GM23338 (cell line): ENCODE measurements at regions not wholly inside any gene's neighbourhood (a gene's known extent, or its start where the extent isn't known, plus 50 kb on each side); places are given as distances from the start of the nearest gene placed in this dataset.

Source experiments
- CTCF ChIP-seq, 2 experiments: fragments of 200-600 bp in 1 of 2; sonication (generic) in 1 of 2; conservative IDR thresholded peaks; 2 replicates each; pipeline versions ENCODE4 v1.5.1 to v1.6.1; 2016 to 2017; ENCODE audit warnings: antibody characterized with exemption in 2 of 2, low read depth in 2 of 2, mild to moderate bottlenecking in 2 of 2, moderate library complexity in 1 of 2
- POLR2AphosphoS5 ChIP-seq: IDR thresholded peaks from 2 replicates; pipeline ENCODE4 v1.6.1; 2016; ENCODE audit warnings: antibody characterized with exemption, low read depth
- ZNF331 ChIP-seq: fragments of 250-450 bp; sonication (Bioruptor Pico); IDR thresholded peaks from 2 replicates; pipeline ENCODE4 v1.5.0; 2020; ENCODE audit warnings: low read depth, mild to moderate bottlenecking, moderate library complexity

- TF ChIP-seq ZNF331 (CRISPR knock-in tag) (no peak), CTCF (conservative IDR thresholded peaks at IDR 0.05; ENCODE audit: low read depth in 2 of 2) (no peak), POLR2AphosphoS5 (no peak)
These were observed 258.2 kb upstream of the PMFBP1 start for GRCh38 chr16:72430121-72430520.
